ENCODE measurements at regions not wholly inside any gene's neighbourhood (a gene's known extent, or its start where the extent isn't known, plus 50 kb on each side); places are given as distances from the start of the nearest gene placed in this dataset.

GRCh38 chr5:44652674-44653073, 156.1 kb upstream of the MRPS30 start:
- ATAC-seq (no peak), DNase-seq (no peak), FAIRE-seq (no peak)
- 25 to 29% methylated on average over 2 of the region's 2 CpGs for WGBS, 2 donors
- Histone ChIP-seq H3K27me3 (no peaks in the 10 kb centered on the region), H3K27ac (no peak overlapping the region), H3K9me3 (no peaks in the 10 kb centered on the region), H3K4me3 (no peak overlapping the region), H3K36me3 (no peaks in the 10 kb centered on the region), H3K4me1 (no peaks in the 10 kb centered on the region)
- TF ChIP-seq CTCF (IDR thresholded peaks at IDR 0.05) = no peak
- intact Hi-C loops (cut with DNase I) = no loop called here

GRCh38 chr5:44646016-44646415, 162.7 kb upstream of the MRPS30 start:
- Histone ChIP-seq H3K36me3 (no peaks in the 10 kb centered on the region), H3K27ac (no peak overlapping the region), H3K27me3 (no peaks in the 10 kb centered on the region), H3K4me3 (no peak overlapping the region), H3K9me3 (no peaks in the 10 kb centered on the region), H3K4me1 (no peaks in the 10 kb centered on the region)
- 36 to 44% methylated on average over 4 of the region's 4 CpGs for WGBS, 2 donors
- intact Hi-C loops (cut with DNase I) = no loop called here
- FAIRE-seq (no peak), ATAC-seq (no peak), DNase-seq (no peak)
- no peak for TF ChIP-seq CTCF (IDR thresholded peaks at IDR 0.05)

- no peak for TF ChIP-seq CTCF (IDR thresholded peaks at IDR 0.05)
- no peak for FAIRE-seq
- no peak for ATAC-seq
- no peaks in the 10 kb centered on the region for H3K9me3 ChIP-seq
- 61 to 73% methylated on average over 2 of the region's 2 CpGs for WGBS, 2 donors
- no peaks in the 10 kb centered on the region for H3K36me3 ChIP-seq
- no peak for DNase-seq
- no peak overlapping the region for H3K27ac ChIP-seq
- intact Hi-C loops (cut with DNase I) = no loop called here
- no peak overlapping the region for H3K4me3 ChIP-seq
- no peaks in the 10 kb centered on the region for H3K27me3 ChIP-seq
- H3K4me1 ChIP-seq = no peaks in the 10 kb centered on the region
Observed at GRCh38 chr5:44645502-44645901, 163.2 kb upstream of the MRPS30 start.

- H3K27ac ChIP-seq = no peak overlapping the region
- no peak for TF ChIP-seq CTCF (IDR thresholded peaks at IDR 0.05)
- intact Hi-C loops (cut with DNase I) = no loop called here
- WGBS, 2 donors = 66 to 83% methylated on average over 3 of the region's 3 CpGs
- no peak for ATAC-seq
- no peaks in the 10 kb centered on the region for H3K27me3 ChIP-seq
- H3K4me1 ChIP-seq = no peaks in the 10 kb centered on the region
- FAIRE-seq = no peak
- no peak overlapping the region for H3K4me3 ChIP-seq
- H3K36me3 ChIP-seq = no peaks in the 10 kb centered on the region
- H3K9me3 ChIP-seq = no peaks in the 10 kb centered on the region
- no peak for DNase-seq
Observed at GRCh38 chr5:44644628-44645027, 164.1 kb upstream of the MRPS30 start.

GRCh38 chr5:44641820-44642219, 166.9 kb upstream of the MRPS30 start:
- 75 to 81% methylated on average over 2 of the region's 2 CpGs for WGBS, 2 donors
- no peaks in the 10 kb centered on the region for H3K27me3 ChIP-seq
- no peak for ATAC-seq
- no peak overlapping the region for H3K4me3 ChIP-seq
- intact Hi-C loops (cut with DNase I) = no loop called here
- H3K27ac ChIP-seq = no peak overlapping the region
- DNase-seq = peak in 1 of 6 donors; percentile 18
- no peak for FAIRE-seq
- H3K4me1 ChIP-seq = no peaks in the 10 kb centered on the region
- no peak for TF ChIP-seq CTCF (IDR thresholded peaks at IDR 0.05)
- H3K9me3 ChIP-seq = no peaks in the 10 kb centered on the region
- H3K36me3 ChIP-seq = no peaks in the 10 kb centered on the region
